ENCODE measurements at regions not wholly inside any gene's neighbourhood (a gene's known extent, or its start where the extent isn't known, plus 50 kb on each side); places are given as distances from the start of the nearest gene placed in this dataset.

DNA sequence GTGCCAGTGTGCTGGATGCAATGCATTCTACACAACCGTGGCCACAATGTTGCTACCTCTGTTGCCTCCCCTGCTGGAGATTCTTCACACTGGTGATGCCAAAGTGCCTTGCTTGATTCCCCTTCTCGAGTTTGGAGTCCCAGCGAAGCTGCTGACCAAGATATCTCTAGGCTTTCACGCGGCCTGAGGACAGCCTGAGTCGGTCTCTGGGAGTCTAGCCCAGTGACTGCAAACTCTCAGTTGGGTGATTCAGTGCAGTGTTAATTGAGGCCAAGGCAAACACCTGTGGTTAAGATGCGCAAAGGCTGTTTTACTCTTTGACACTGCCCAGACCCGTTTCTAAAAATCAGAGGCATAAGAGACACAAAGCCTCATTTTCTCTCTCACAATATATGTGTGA lies 434.4 kb downstream of the NR2F2 start:
- no peak for TF ChIP-seq POLR2A (IDR thresholded peaks at IDR 0.05)
- TF ChIP-seq, protein P1, sequence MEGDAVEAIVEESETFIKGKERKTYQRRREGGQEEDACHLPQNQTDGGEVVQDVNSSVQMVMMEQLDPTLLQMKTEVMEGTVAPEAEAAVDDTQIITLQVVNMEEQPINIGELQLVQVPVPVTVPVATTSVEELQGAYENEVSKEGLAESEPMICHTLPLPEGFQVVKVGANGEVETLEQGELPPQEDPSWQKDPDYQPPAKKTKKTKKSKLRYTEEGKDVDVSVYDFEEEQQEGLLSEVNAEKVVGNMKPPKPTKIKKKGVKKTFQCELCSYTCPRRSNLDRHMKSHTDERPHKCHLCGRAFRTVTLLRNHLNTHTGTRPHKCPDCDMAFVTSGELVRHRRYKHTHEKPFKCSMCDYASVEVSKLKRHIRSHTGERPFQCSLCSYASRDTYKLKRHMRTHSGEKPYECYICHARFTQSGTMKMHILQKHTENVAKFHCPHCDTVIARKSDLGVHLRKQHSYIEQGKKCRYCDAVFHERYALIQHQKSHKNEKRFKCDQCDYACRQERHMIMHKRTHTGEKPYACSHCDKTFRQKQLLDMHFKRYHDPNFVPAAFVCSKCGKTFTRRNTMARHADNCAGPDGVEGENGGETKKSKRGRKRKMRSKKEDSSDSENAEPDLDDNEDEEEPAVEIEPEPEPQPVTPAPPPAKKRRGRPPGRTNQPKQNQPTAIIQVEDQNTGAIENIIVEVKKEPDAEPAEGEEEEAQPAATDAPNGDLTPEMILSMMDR (IDR thresholded peaks at IDR 0.05) = no peak
